Fibroblast of pulmonary artery (primary cell): ENCODE measurements at regions not wholly inside any gene's neighbourhood (a gene's known extent, or its start where the extent isn't known, plus 50 kb on each side); places are given as distances from the start of the nearest gene placed in this dataset.

Source experiments
- DNase-seq: peaks from one replicate; pipeline ENCODE4 v3.0.0-alpha.2; 2010; ENCODE audit warnings: low read depth
- H3K4me3 ChIP-seq: replicated peaks from 2 replicates; pipeline ENCODE4 v1.5.1; 2011; ENCODE audit warnings: low read depth, mild to moderate bottlenecking, control low read depth, low read length, moderate library complexity
- TF ChIP-seq, protein P1 (sequence below): IDR thresholded peaks from 2 replicates; pipeline ENCODE4 v1.5.1; 2011; ENCODE audit warnings: mild to moderate bottlenecking, control low read depth, low read length, inconsistent platforms; ENCODE audit errors: missing control alignments

GRCh38 chr3:24033818-24034217 is 88.7 kb downstream of the NR1D2 start:
- H3K4me3 ChIP-seq, result no peak overlapping the region
- no peak for DNase-seq
- TF ChIP-seq, protein P1, sequence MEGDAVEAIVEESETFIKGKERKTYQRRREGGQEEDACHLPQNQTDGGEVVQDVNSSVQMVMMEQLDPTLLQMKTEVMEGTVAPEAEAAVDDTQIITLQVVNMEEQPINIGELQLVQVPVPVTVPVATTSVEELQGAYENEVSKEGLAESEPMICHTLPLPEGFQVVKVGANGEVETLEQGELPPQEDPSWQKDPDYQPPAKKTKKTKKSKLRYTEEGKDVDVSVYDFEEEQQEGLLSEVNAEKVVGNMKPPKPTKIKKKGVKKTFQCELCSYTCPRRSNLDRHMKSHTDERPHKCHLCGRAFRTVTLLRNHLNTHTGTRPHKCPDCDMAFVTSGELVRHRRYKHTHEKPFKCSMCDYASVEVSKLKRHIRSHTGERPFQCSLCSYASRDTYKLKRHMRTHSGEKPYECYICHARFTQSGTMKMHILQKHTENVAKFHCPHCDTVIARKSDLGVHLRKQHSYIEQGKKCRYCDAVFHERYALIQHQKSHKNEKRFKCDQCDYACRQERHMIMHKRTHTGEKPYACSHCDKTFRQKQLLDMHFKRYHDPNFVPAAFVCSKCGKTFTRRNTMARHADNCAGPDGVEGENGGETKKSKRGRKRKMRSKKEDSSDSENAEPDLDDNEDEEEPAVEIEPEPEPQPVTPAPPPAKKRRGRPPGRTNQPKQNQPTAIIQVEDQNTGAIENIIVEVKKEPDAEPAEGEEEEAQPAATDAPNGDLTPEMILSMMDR, result no peak

DNA sequence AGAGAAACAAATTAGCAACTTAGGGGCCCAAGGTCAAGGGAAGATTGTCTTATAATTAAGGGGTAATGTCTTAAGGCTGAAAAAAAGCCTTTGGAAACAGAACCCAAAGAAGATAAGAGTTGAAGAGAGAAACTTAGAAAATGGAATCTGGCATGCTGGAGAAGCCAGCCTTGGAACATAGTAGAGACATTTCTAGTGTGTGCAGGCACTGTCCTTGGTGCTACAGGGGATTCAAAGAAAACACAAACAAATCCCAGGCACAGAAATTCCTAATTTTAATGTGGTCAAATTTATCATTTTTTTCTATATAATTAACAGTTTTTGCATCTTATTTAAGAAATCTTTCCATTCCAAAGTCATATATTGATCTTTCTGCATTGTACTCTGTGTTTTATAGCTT is 89.4 kb downstream of the NR1D2 start:
- H3K4me3 ChIP-seq, result no peak overlapping the region
- TF ChIP-seq, protein P1, result no peak
- DNase-seq, result peak; percentile 5

DNA sequence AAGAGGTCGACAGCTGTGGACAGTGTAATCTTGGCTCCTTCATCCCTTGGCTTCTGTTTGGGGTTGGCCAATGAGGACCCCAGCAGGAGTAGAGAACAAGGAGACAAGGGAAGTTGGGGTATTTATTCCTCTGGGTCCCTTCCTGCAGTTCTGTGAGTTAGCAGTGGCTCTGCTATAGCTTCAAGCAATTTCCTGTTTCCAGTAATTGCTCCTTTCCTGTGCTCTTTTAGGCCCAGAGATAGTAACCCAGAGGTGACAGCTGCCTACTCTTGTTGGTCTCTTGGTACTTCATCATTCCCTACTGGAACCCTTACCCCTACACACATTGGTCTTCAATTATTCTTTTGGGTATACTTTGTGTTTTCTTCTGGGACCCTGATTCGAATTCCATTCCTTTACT is 92.9 kb downstream of the NR1D2 start:
- no peak for DNase-seq
- H3K4me3 ChIP-seq, result no peak overlapping the region
- TF ChIP-seq, protein P1, result no peak

DNA sequence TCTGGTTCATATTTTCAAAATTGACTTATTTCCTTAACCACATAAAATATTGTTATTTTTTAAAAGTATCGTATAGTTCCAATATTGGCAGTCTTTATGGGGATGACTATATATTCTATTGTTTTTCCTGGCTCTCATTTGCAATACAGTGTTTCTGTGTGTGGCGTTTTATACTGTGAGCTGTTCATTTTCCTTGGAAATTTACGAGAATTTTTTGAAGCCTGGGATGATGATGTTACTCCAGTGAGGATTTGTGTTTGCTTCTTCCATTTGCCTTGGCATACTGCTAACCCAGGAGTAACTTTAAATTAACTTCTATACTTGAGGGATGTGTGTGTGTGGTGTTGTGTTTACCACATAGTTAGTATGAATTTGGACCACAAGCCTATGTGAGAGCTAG is 95.2 kb downstream of the NR1D2 start:
- DNase-seq, result no peak
- no peak overlapping the region for H3K4me3 ChIP-seq
- TF ChIP-seq, protein P1, result no peak

DNA sequence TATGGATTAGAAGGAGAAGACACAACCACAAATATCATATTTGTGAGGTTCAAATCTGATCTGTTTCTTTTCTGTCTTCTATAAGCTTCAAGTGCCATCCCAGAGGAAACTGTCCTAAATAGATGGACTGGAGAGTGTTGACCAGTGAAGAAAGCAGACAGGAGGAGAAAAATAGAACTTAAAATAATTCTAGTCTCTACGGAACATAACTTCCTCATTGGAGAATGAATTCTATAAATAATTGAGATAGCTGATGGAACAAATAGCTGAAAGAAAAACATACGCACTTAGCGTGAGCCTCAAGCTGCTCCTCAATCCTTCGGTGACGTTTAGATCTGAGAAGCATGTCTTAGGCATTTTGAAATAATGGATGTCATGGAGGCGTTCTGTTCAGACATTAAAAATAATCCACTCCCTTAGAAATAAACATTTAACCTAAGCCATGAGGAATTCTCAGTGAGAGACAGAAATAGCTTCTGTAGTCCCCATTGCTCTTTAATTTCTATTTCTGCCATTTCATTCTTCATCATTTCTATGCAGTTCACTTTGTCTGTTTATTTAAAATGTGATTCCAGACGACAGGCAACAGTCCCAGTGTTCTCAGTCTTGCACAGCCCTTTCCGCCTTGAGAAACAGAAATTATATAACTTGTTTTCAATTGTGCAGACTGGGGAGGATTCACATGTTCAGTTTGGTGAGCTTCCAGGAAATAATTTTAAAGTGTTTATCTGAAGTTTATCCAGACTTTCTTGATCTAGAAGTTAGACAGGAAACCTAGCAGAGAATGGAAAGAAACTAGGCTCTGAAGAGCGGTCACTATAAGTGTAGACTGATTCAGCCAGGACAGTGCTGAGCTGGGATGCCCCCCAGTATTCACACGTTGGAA is 97.3 kb downstream of the NR1D2 start:
- peak; percentile 29 for DNase-seq
- TF ChIP-seq, protein P1, result no peak
- H3K4me3 ChIP-seq, result no peak overlapping the region

- no peak overlapping the region for H3K4me3 ChIP-seq
- TF ChIP-seq, protein P1, result no peak
- no peak for DNase-seq
These were observed 98.1 kb downstream of the NR1D2 start for GRCh38 chr3:24043168-24043567.

GRCh38 chr3:24043985-24044384 is 98.9 kb downstream of the NR1D2 start:
- TF ChIP-seq, protein P1, result no peak
- H3K4me3 ChIP-seq, result no peak overlapping the region
- no peak for DNase-seq
